ENCODE measurements at regions not wholly inside any gene's neighbourhood (a gene's known extent, or its start where the extent isn't known, plus 50 kb on each side); places are given as distances from the start of the nearest gene placed in this dataset.
"Not testable (repeated sequence)": the region's sequence is repeated elsewhere in the genome, so short reads cannot be mapped to it uniquely, and the experiment has no call there.

GRCh38 chr2:43007901-43008300 is 215.5 kb upstream of the HAAO start:
- Histone ChIP-seq H3K36me3 (no peaks in the 10 kb centered on the region), H3K27ac (no peak overlapping the region), H3K4me3 (ENCODE audit: low read depth, low read length) (no peak overlapping the region), H3K27me3 (ENCODE audit: insufficient read depth, low read depth, severe bottlenecking) (no peaks in the 10 kb centered on the region), H3K9me3 (ENCODE audit: severe bottlenecking) (peaks cover 5% of the 10 kb centered on the region)
- DNase-seq, result no peak
- no peak for TF ChIP-seq CTCF (IDR thresholded peaks at IDR 0.05; ENCODE audit: low read depth, low read length)

GRCh38 chr2:43006834-43007543 is 214.6 kb upstream of the HAAO start:
- no peak overlapping the region for H3K4me3 ChIP-seq (ENCODE audit: low read depth, low read length)
- no peak for TF ChIP-seq CTCF (IDR thresholded peaks at IDR 0.05; ENCODE audit: low read depth, low read length)
- H3K27ac ChIP-seq, result no peak overlapping the region
- H3K36me3 ChIP-seq, result no peaks in the 10 kb centered on the region
- DNase-seq, result no peak
- H3K9me3 ChIP-seq (ENCODE audit: severe bottlenecking), result peaks cover 5% of the 10 kb centered on the region
- no peaks in the 10 kb centered on the region for H3K27me3 ChIP-seq (ENCODE audit: insufficient read depth, low read depth, severe bottlenecking)

- H3K27ac ChIP-seq, result no peak overlapping the region
- TF ChIP-seq CTCF (IDR thresholded peaks at IDR 0.05; ENCODE audit: low read depth, low read length), result no peak
- H3K27me3 ChIP-seq (ENCODE audit: insufficient read depth, low read depth, severe bottlenecking), result no peaks in the 10 kb centered on the region
- H3K4me3 ChIP-seq (ENCODE audit: low read depth, low read length), result no peak overlapping the region
- no peak for DNase-seq
- no peaks in the 10 kb centered on the region for H3K36me3 ChIP-seq
- H3K9me3 ChIP-seq (ENCODE audit: severe bottlenecking), result peaks cover 5% of the 10 kb centered on the region
These were observed 213.8 kb upstream of the HAAO start for GRCh38 chr2:43005975-43006833.

GRCh38 chr2:43005245-43005974 is 213.0 kb upstream of the HAAO start:
- no peak for DNase-seq
- TF ChIP-seq CTCF (IDR thresholded peaks at IDR 0.05; ENCODE audit: low read depth, low read length), result no peak

GRCh38 chr2:43004879-43005244 is 212.5 kb upstream of the HAAO start:
- no peak for DNase-seq
- H3K27ac ChIP-seq, result no peak overlapping the region
- no peaks in the 10 kb centered on the region for H3K27me3 ChIP-seq (ENCODE audit: insufficient read depth, low read depth, severe bottlenecking)
- no peaks in the 10 kb centered on the region for H3K36me3 ChIP-seq
- no peak for TF ChIP-seq CTCF (IDR thresholded peaks at IDR 0.05; ENCODE audit: low read depth, low read length)
- H3K9me3 ChIP-seq (ENCODE audit: severe bottlenecking), result peaks cover 5% of the 10 kb centered on the region
- H3K4me3 ChIP-seq (ENCODE audit: low read depth, low read length), result no peak overlapping the region

More at GRCh38 chr2:43005245-43005974, 213.0 kb upstream of the HAAO start:
- Histone ChIP-seq H3K27me3 (ENCODE audit: insufficient read depth, low read depth, severe bottlenecking) (no peaks in the 10 kb centered on the region), H3K4me3 (ENCODE audit: low read depth, low read length) (no peak overlapping the region), H3K9me3 (ENCODE audit: severe bottlenecking) (peaks cover 5% of the 10 kb centered on the region), H3K36me3 (no peaks in the 10 kb centered on the region), H3K27ac (no peak overlapping the region)

- not testable (repeated sequence) for H3K27ac ChIP-seq; H3K27me3 ChIP-seq (ENCODE audit: insufficient read depth, low read depth, severe bottlenecking); H3K36me3 ChIP-seq; DNase-seq; H3K4me3 ChIP-seq (ENCODE audit: low read depth, low read length); H3K9me3 ChIP-seq (ENCODE audit: severe bottlenecking)
These were observed 211.9 kb upstream of the HAAO start for GRCh38 chr2:43004126-43004865.

All from WERI-Rb-1 (cell line).